ENCODE measurements at regions not wholly inside any gene's neighbourhood (a gene's known extent, or its start where the extent isn't known, plus 50 kb on each side); places are given as distances from the start of the nearest gene placed in this dataset.

GRCh38 chr2:104904889-104905288 is 51.0 kb downstream of the POU3F3 start:
- TF ChIP-seq, protein P1, sequence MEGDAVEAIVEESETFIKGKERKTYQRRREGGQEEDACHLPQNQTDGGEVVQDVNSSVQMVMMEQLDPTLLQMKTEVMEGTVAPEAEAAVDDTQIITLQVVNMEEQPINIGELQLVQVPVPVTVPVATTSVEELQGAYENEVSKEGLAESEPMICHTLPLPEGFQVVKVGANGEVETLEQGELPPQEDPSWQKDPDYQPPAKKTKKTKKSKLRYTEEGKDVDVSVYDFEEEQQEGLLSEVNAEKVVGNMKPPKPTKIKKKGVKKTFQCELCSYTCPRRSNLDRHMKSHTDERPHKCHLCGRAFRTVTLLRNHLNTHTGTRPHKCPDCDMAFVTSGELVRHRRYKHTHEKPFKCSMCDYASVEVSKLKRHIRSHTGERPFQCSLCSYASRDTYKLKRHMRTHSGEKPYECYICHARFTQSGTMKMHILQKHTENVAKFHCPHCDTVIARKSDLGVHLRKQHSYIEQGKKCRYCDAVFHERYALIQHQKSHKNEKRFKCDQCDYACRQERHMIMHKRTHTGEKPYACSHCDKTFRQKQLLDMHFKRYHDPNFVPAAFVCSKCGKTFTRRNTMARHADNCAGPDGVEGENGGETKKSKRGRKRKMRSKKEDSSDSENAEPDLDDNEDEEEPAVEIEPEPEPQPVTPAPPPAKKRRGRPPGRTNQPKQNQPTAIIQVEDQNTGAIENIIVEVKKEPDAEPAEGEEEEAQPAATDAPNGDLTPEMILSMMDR (IDR thresholded peaks at IDR 0.05; ENCODE audit: insufficient read depth, low read depth, low read length) = no peak
- no peak for DNase-seq (ENCODE audit: low read depth)
- no peak overlapping the region for H3K4me3 ChIP-seq (ENCODE audit: low read depth, low read length)

DNA sequence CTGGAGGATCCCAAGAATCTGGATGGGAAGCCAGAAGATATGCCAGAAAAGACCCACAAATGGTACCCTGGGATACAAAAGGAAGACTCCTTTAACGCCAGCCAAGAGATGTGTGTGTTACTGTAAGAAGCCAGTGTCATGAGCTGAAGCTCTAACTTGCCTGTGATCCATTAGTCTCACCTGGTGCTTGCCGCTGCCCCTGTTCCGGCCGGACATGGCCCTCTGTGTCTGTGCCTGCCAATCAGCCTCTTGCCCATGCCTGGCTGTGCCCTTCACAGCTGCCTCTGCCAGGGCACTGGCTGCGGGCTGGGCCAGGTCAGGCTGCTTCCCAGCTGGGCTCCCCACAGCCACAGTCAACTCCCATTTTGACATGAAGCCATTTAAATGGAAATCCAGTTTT is 55.4 kb downstream of the POU3F3 start:
- TF ChIP-seq, protein P1 (IDR thresholded peaks at IDR 0.05; ENCODE audit: insufficient read depth, low read depth, low read length) = no peak
- no peak overlapping the region for H3K4me3 ChIP-seq (ENCODE audit: low read depth, low read length)
- DNase-seq (ENCODE audit: low read depth) = no peak

- TF ChIP-seq, protein P1 (IDR thresholded peaks at IDR 0.05; ENCODE audit: insufficient read depth, low read depth, low read length) = no peak
- no peak for DNase-seq (ENCODE audit: low read depth)
- no peak overlapping the region for H3K4me3 ChIP-seq (ENCODE audit: low read depth, low read length)
These were observed 60.6 kb downstream of the POU3F3 start for GRCh38 chr2:104914509-104914908.

GRCh38 chr2:104915107-104915793 is 61.3 kb downstream of the POU3F3 start:
- TF ChIP-seq, protein P1 (IDR thresholded peaks at IDR 0.05; ENCODE audit: insufficient read depth, low read depth, low read length) = no peak
- no peak overlapping the region for H3K4me3 ChIP-seq (ENCODE audit: low read depth, low read length)
- no peak for DNase-seq (ENCODE audit: low read depth)

- TF ChIP-seq, protein P1 (IDR thresholded peaks at IDR 0.05; ENCODE audit: insufficient read depth, low read depth, low read length) = no peak
- no peak overlapping the region for H3K4me3 ChIP-seq (ENCODE audit: low read depth, low read length)
- no peak for DNase-seq (ENCODE audit: low read depth)
These were observed 65.2 kb downstream of the POU3F3 start for GRCh38 chr2:104919127-104919526.

DNA sequence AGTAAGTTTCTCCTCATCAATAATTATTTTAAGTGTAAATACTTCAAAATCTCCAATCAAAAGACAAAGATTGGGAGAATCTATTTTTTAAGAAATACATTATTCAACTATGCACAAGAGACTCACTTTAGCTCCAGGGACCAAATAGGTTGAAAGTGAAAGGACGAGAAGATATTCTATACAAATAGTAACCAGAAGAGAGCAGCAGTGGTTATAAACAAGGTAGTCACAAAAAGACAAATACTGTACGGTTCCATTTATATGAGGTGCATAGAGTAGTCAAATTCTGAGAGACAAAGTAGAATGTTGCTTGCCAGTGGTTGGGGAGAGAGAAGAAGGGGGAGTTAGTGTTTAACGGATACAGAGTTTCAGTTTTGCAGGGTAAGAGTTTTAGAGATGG is 69.8 kb downstream of the POU3F3 start:
- TF ChIP-seq, protein P1 (IDR thresholded peaks at IDR 0.05; ENCODE audit: insufficient read depth, low read depth, low read length) = no peak
- no peak for DNase-seq (ENCODE audit: low read depth)
- no peak overlapping the region for H3K4me3 ChIP-seq (ENCODE audit: low read depth, low read length)

DNA sequence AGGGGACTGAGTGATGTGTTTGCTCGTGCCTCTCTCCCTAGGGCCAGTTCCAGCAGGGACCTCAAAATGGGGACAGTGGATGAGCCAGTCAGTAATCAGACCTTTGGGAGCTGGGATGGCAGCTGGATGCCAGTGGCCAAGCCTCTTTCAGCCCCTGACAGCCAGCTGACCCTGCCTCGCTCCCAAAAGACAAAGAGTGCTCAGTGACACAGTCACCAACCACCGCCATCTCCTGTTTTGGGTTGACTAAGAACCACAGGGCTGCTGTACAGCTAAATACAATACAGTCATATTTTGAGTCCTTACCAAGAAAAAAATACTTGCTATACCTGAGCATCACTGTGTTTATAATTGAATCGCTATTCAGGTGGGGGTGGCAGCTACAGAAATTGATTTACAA is 75.7 kb downstream of the POU3F3 start:
- no peak for DNase-seq (ENCODE audit: low read depth)
- H3K4me3 ChIP-seq (ENCODE audit: low read depth, low read length) = no peak overlapping the region
- TF ChIP-seq, protein P1 (IDR thresholded peaks at IDR 0.05; ENCODE audit: insufficient read depth, low read depth, low read length) = no peak

Data from fibroblast of villous mesenchyme (primary cell).